Adrenal gland (tissue), 9 donors: ENCODE measurements at regions not wholly inside any gene's neighbourhood (a gene's known extent, or its start where the extent isn't known, plus 50 kb on each side); places are given as distances from the start of the nearest gene placed in this dataset.

Experiments used
- DNase-seq, 7 donors: peaks; one replicate each; pipeline ENCODE4 v3.0.0-alpha.2; 2019 to 2020
- H3K27ac ChIP-seq, 5 donors: fragments of 200-600 bp; sonication (generic) in 4 of 5; 1 replicate in 3 of 5; 2 replicates in 2 of 5; pipeline versions ENCODE4 v1.5.1 to v1.8.0; 2016 to 2020; ENCODE audit warnings: mild to moderate bottlenecking in 1 of 5
- H3K27me3 ChIP-seq: fragments of 200-600 bp; 2 replicates; pipeline ENCODE4 v1.8.0; 2021
- H3K36me3 ChIP-seq, 2 donors: fragments of 200-600 bp; replicated peaks in 1 of 2; 1 replicate in 1 of 2; 2 replicates in 1 of 2; pipeline versions ENCODE4 v1.5.1 to v1.8.0; 2018 to 2022
- H3K4me1 ChIP-seq, 2 donors: fragments of 200-600 bp; replicated peaks in 1 of 2; 1 replicate in 1 of 2; 2 replicates in 1 of 2; pipeline versions ENCODE4 v1.5.1 to v1.8.0; 2018 to 2021
- H3K4me3 ChIP-seq, 4 donors: fragments of 200-600 bp; sonication (generic) in 3 of 4; one replicate each; pipeline ENCODE4 v1.5.1; 2016 to 2018
- H3K9me3 ChIP-seq, 3 donors: fragments of 200-600 bp; sonication (generic) in 1 of 3; replicated peaks in 1 of 3; 1 replicate in 2 of 3; 2 replicates in 1 of 3; pipeline versions ENCODE4 v1.5.1 to v1.8.0; 2016 to 2021
- POLR2A ChIP-seq, 2 donors: fragments of 450-650 bp; IDR thresholded peaks; one replicate each; pipeline ENCODE4 v1.6.1; 2017; ENCODE audit warnings: antibody characterized with exemption in 2 of 2, mild to moderate bottlenecking in 2 of 2, moderate library complexity in 1 of 2
- WGBS, 4 donors: extraction: QIAGEN DNeasy Blood & Tissue Kit in 2 of 4; methylation state at CpG; one replicate each; pipeline versions ENCODE4 v1.1.5 to v1.1.7; 2013 to 2017; 5-methylcytosine and 5-hydroxymethylcytosine counted together
- intact Hi-C, 2 donors: fragments of 100-400 bp; cut with DNase I; formaldehyde crosslinking; loops; one replicate each; pipeline versions ENCODE4 v1.14.1 to v1.15.0; 2022 to 2023
- TF ChIP-seq, protein P1 (sequence below), 6 experiments: fragments of 450-650 bp in 4 of 6; fragments of 200-600 bp in 2 of 6; sonication (generic) in 1 of 6; IDR thresholded peaks; 1 replicate in 5 of 6; 2 replicates in 1 of 6; pipeline versions ENCODE4 v1.5.1 to v1.8.0; 2016 to 2021; ENCODE audit warnings: antibody characterized with exemption in 6 of 6, mild to moderate bottlenecking in 2 of 6, moderate library complexity in 1 of 6
- donor health status: healthy with polysubstance abuse.
- donor health status: Bipolar disorder and iron deficiency.
- donor health status: DM: yes; HTN: yes; CAD: no.
- donor health status: DM: no; HTN: no; CAD: no.
- donor health status: DM: no; HTN: no; CAD: no.

DNA sequence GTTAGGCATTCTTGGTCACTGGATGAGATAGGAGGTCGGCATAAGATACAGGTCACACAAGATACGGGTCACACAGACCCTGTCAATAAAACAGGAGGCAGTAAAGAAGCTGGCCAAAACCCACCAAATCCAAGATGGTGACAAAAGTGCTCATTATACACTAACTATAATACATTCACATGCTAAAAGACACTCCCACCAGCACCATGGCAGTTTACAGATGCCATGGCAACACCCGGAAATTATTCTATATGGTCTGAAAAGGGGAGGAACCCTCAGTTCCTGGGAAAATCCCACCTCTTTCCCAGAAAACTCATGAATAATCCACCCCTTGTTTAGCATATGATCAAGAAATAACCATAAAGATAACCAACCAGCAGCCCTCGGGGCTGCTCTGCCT lies 56.0 kb upstream of the PTPRM start:
- Histone ChIP-seq H3K4me1 (no peaks in the 10 kb centered on the region), H3K4me3 (no peak overlapping the region), H3K27me3 (no peaks in the 10 kb centered on the region), H3K9me3 (no peaks in the 10 kb centered on the region), H3K27ac (no peak overlapping the region), H3K36me3 (no peaks in the 10 kb centered on the region)
- no peak for DNase-seq
- no peak for TF ChIP-seq POLR2A (IDR thresholded peaks at IDR 0.05)
- TF ChIP-seq, protein P1, sequence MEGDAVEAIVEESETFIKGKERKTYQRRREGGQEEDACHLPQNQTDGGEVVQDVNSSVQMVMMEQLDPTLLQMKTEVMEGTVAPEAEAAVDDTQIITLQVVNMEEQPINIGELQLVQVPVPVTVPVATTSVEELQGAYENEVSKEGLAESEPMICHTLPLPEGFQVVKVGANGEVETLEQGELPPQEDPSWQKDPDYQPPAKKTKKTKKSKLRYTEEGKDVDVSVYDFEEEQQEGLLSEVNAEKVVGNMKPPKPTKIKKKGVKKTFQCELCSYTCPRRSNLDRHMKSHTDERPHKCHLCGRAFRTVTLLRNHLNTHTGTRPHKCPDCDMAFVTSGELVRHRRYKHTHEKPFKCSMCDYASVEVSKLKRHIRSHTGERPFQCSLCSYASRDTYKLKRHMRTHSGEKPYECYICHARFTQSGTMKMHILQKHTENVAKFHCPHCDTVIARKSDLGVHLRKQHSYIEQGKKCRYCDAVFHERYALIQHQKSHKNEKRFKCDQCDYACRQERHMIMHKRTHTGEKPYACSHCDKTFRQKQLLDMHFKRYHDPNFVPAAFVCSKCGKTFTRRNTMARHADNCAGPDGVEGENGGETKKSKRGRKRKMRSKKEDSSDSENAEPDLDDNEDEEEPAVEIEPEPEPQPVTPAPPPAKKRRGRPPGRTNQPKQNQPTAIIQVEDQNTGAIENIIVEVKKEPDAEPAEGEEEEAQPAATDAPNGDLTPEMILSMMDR (IDR thresholded peaks at IDR 0.05): no peak
- intact Hi-C loops: no loop called here
- 75 to 84% (median 81%) methylated on average over 4 of the region's 4 CpGs for WGBS, 4 donors

DNA sequence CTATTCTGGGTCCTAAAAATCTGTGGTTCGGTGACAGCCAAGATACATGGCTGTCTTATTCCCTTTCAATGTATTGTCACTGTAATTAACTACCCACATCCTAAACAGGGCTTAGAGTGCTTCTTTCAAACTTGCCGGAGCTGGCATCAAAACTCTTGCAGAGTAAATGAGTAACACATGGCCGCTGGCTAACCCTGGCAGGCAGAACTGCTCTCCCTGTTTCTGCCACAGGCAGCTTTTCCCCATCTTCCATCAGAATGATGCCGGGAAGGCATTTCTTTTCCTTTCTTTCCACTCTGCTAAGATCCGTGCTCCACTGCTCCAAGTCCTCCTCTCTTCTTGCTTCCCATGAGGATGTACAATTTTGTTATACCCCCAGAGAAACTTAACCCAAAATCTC lies 54.8 kb upstream of the PTPRM start:
- 69 to 81% (median 72%) methylated on average over 5 of the region's 5 CpGs for WGBS, 4 donors
- TF ChIP-seq POLR2A (IDR thresholded peaks at IDR 0.05): no peak
- TF ChIP-seq, protein P1 (IDR thresholded peaks at IDR 0.05): no peak
- H3K9me3 ChIP-seq: no peaks in the 10 kb centered on the region
- H3K4me1 ChIP-seq: no peaks in the 10 kb centered on the region
- no peaks in the 10 kb centered on the region for H3K36me3 ChIP-seq
- no peak for DNase-seq
- no peak overlapping the region for H3K4me3 ChIP-seq
- no peak overlapping the region for H3K27ac ChIP-seq
- intact Hi-C loops: no loop called here
- H3K27me3 ChIP-seq: no peaks in the 10 kb centered on the region

DNA sequence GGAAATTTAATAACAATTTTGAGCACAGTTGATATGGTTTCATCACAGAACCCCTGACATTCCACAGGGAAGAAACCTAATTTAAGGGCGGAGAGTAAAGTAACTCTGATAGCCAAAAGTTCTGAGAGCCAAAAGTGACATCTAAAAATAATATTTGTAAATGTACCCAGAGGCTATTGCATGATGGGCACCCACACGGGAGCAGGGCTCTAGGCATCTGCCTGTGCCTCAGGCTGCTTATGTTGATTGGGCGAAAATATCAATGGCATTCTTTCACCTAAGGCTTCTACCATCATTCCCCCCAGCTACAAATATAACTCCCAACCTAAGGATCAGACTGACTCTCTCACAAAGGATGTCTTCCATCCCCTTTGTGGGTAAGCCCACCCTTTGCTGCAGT lies 54.1 kb upstream of the PTPRM start:
- intact Hi-C loops: no loop called here
- H3K27ac ChIP-seq: no peak overlapping the region

DNA sequence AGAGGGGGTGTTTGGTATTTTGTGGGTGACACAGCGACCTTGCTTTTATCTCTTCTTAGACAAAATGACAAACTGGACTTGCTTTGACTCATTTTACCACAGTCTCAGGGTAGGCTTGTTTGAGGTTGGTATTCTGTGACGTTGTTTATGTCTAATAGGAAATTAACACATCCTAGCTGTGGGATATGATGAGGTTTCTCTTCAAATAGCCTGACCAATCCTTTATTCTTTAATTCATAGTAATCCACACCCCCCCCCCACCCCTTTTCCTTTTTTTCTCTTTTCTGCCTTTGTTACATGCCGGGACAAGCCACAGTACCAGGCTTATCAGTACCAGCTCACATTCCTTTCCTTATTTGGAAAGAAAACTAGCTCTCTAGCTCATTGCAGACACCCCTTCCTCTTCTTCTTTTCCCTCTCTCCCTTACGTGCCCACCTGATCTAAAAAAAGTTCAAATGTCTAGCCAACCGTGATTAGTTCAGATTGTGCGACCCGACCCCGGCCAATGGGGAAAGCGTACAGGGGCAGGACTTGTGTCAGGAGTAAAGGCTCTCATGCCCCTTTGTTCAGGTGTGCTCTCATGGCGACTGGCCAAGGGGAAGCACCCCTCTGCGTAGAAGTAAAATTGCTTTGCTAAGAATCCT lies 52.2 kb upstream of the PTPRM start:
- Histone ChIP-seq H3K27ac (no peak overlapping the region), H3K4me3 (no peak overlapping the region), H3K4me1 (no peaks in the 10 kb centered on the region), H3K9me3 (no peaks in the 10 kb centered on the region), H3K27me3 (no peaks in the 10 kb centered on the region), H3K36me3 (no peaks in the 10 kb centered on the region)
- intact Hi-C loops: no loop called here
- WGBS, 4 donors: 69 to 70% (median 70%) methylated on average over 11 of the region's 11 CpGs
- DNase-seq: no peak
- TF ChIP-seq POLR2A (IDR thresholded peaks at IDR 0.05): no peak
- TF ChIP-seq, protein P1 (IDR thresholded peaks at IDR 0.05): no peak

More for the DNA sequence above, 54.1 kb upstream of the PTPRM start:
- H3K27me3 ChIP-seq: no peaks in the 10 kb centered on the region
- H3K9me3 ChIP-seq: no peaks in the 10 kb centered on the region
- TF ChIP-seq, protein P1 (IDR thresholded peaks at IDR 0.05): no peak
- TF ChIP-seq POLR2A (IDR thresholded peaks at IDR 0.05): no peak
- H3K4me3 ChIP-seq: no peak overlapping the region
- WGBS, 4 donors: 68 to 82% (median 74%) methylated on average over 3 of the region's 3 CpGs
- no peaks in the 10 kb centered on the region for H3K36me3 ChIP-seq
- no peaks in the 10 kb centered on the region for H3K4me1 ChIP-seq
- DNase-seq: no peak
